ENCODE measurements at regions not wholly inside any gene's neighbourhood (a gene's known extent, or its start where the extent isn't known, plus 50 kb on each side); places are given as distances from the start of the nearest gene placed in this dataset.

DNA sequence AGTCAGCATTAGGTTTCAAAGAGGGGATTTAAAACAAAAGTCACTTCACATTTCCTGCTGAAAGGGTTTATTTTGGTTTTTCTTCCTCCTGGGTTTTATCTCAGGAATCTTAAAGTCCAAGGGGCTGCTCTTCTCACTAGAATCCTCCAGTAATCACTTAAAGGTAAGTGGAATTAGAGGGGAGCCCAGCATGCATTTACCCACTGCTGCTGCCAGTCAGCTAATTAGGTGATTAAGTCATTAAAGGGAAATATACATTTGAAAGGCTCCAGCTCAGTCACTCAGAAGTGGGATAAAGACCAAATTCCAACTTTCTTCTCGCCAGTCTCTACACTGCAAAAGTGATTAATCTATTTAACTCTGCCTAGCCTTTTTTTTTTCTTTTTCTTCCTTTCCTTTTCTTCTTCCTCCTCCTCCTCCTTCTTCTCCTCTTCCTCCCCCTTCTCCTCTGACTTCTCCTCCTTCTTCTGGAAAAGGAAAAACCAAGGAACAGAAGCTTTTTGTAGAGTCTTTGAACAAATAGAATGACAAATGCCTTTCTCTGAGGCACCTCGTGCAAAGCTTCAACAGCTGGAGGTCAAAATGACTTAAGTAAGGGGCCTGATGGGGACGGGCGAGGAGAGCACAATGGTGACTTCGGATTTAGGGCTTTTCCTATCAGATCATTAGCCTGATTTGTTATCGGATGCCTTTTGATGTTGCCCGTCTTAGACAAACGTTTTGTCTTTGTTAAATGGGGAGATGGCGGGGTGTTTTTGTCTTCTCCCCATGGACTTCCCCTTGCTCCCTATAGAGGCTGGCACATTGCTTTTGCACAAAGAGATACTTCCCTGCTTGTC lies 617.6 kb downstream of the IRX1 start:
- TF ChIP-seq CTCF (IDR thresholded peaks at IDR 0.05) (no peak), EZH2 (IDR thresholded peaks at IDR 0.05; ENCODE audit: borderline replicate concordance, insufficient read depth, low read depth, low read length, poor library complexity, severe bottlenecking) (no peak)
